Heart right ventricle (tissue), 16 donors: ENCODE measurements at regions not wholly inside any gene's neighbourhood (a gene's known extent, or its start where the extent isn't known, plus 50 kb on each side); places are given as distances from the start of the nearest gene placed in this dataset.

Source experiments
- ATAC-seq, 8 donors: fragments of 200-7000 bp; cut with Tn5 transposase; one replicate each; pipeline ENCODE4 v1.9.1; 2020; ENCODE audit warnings: mild to moderate bottlenecking in 8 of 8, moderate library complexity in 8 of 8, moderate number of reproducible peaks in 1 of 8
- DNase-seq, 2 donors: peaks; one replicate each; pipeline ENCODE4 v3.0.0-alpha.2; 2020
- H3K27ac ChIP-seq, 10 donors: fragments of 200-600 bp; sonication (generic) in 2 of 10; one replicate each; pipeline versions ENCODE4 v1.5.0 to v1.8.0; 2020 to 2022; ENCODE audit warnings: mild to moderate bottlenecking in 3 of 10
- H3K27me3 ChIP-seq, 7 donors: fragments of 200-600 bp; one replicate each; pipeline ENCODE4 v1.8.0; 2021 to 2022; ENCODE audit warnings: mild to moderate bottlenecking in 2 of 7
- H3K36me3 ChIP-seq, 9 donors: fragments of 200-600 bp; sonication (generic) in 1 of 9; one replicate each; pipeline versions ENCODE4 v1.5.0 to v1.8.0; 2020 to 2022; ENCODE audit warnings: mild to moderate bottlenecking in 2 of 9
- H3K4me1 ChIP-seq, 9 donors: fragments of 200-600 bp; sonication (generic) in 1 of 9; one replicate each; pipeline versions ENCODE4 v1.5.0 to v1.8.0; 2020 to 2022; ENCODE audit warnings: mild to moderate bottlenecking in 4 of 9
- H3K4me3 ChIP-seq, 10 donors: fragments of 200-600 bp; sonication (generic) in 2 of 10; one replicate each; pipeline versions ENCODE4 v1.5.0 to v1.8.0; 2020 to 2022; ENCODE audit warnings: mild to moderate bottlenecking in 7 of 10, moderate library complexity in 2 of 10
- H3K9me3 ChIP-seq, 11 donors: fragments of 200-600 bp in 10 of 11; sonication (generic) in 2 of 11; one replicate each; pipeline versions ENCODE4 v1.5.0 to v1.8.0; 2013 to 2022; ENCODE audit warnings: mild to moderate bottlenecking in 2 of 11, control low read depth in 1 of 11, moderate library complexity in 1 of 11
- CTCF ChIP-seq, 9 donors: fragments of 200-600 bp; sonication (generic) in 2 of 9; IDR thresholded peaks; one replicate each; pipeline versions ENCODE4 v1.5.0 to v1.8.0; 2021 to 2022; ENCODE audit warnings: antibody characterized with exemption in 9 of 9, mild to moderate bottlenecking in 5 of 9, moderate library complexity in 1 of 9
- WGBS, 2 donors: extraction: QIAGEN DNeasy Blood & Tissue Kit; methylation state at CpG; one replicate each; pipeline ENCODE4 v1.1.7; 2013; ENCODE audit warnings: inconsistent platforms in 1 of 2; 5-methylcytosine and 5-hydroxymethylcytosine counted together
- intact Hi-C, 10 donors: fragments of 100-400 bp; cut with DNase I; formaldehyde crosslinking; loops; one replicate each; pipeline versions ENCODE4 v1.11.1 to v1.14.2; 2022
- donor health status: Arrhythmogenic right ventricular cardiomyopathy.
- donor health status: ischemic (EF 13 %, LVEDD 7.1; RV severe dilation, severe dysfunction).
- donor health status: healthy with polysubstance abuse.
- donor health status: DM: no; HTN: yes; CAD: no.
- donor health status: DM: no; HTN: no; CAD: no.
- donor health status: ischemic (EF 25% LVEDD 6.9; RV normal size, moderate dysfunction).
- donor health status: ischemic (EF 25% LVEDD 5.7; RV mildly dilated, moderate dysfunction).
- donor health status: healthy.
- donor health status: DM: yes; HTN: yes; CAD: no.
- donor health status: Ischemic cardiomyopathy.
- donor health status: ischemic (EF 35%, LVEDD 5.7; RV mildly dilated, moderate dysfunction).
- donor health status: nonischemic (EF 11% LVEDD 7.7; RV severe dilation, severe dysfunction).
- donor health status: DM: yes; HTN: yes; CAD: no.
- donor health status: PGD.
- donor health status: ischemic (EF 29% LVEDD 5.4; RV normal size, mild dysfunction).
- donor health status: nonischemic (EF 23%, LVEDD 6.1; RV moderate dilation, normal function).

DNA sequence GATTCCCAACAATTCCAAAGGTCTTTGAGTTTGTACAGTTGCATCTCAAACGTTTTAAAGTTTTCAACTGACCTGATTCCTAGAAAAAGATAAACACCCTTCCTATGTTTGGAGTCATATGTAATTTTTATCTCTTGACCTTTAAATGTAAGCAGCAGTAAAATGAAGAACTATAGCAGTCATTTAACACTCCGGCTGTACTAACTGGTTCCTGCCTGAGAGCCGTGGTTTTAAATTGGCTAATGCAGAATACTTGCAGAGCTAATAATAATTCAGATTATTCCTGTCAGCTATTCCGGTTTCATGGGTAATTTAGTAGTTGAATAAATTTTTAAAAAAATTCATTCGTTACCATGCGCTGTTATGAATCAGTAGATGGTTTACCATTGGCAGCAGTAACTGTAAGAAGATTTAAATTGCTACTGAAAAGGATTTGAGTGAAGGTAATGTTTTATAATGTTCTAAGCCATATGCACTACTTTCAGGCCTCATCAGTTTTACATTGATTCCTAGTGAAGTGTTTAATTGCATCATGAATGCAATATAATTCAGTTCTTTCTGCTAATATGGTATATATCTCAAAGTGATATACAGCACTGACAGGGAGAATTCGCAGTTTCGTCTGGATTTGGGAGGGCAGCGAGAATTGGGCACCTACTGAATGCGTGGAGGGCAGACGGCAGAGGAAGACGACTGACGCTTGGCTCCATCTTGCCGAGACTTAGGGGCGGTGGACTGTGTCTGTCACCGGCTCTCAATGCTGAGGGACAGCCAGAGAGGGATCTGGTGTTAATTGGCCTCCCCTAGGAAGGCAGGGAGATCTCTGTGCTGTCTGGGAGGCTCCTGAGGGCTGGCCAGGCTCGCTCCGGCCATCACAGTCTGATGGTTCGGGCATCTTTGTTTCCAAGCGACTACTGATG is 217.7 kb downstream of the PHETA1 start:
- Histone ChIP-seq H3K36me3 (no peaks in the 10 kb centered on the region), H3K4me3 (no peak overlapping the region), H3K27ac (no peak overlapping the region), H3K27me3 (peaks cover 0 to 35% (median 10%) of the 10 kb centered on the region in 7 donors), H3K4me1 (peaks cover 0 to 7% (median 0%) of the 10 kb centered on the region in 9 donors), H3K9me3 (no peaks in the 10 kb centered on the region)
- intact Hi-C loops, result no loop called here
- WGBS, 2 donors, result 78 to 82% methylated on average over 20 of the region's 20 CpGs
- ATAC-seq, result no peak
- DNase-seq, result no peak
- no peak for TF ChIP-seq CTCF (IDR thresholded peaks at IDR 0.05)

DNA sequence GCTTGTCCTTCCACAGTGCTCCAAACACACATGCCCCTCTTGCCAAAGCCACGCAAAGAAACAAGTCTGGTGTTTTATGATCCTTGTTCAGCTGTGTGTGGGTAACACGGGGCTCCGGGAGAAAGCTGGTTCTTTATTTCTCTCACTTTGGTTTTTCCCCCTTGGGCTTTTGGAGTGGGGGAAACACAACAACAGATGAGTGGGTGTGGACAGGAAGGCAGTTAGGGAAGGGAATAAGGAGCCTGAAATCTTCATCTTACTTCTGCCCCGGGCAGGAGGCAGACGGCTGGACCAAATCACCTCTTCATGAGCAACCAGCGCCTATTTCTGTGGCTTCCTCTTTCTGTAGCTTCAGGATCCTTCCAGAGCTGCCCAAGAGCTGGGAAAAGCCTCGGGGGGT is 218.5 kb downstream of the PHETA1 start:
- Histone ChIP-seq H3K27me3 (peaks cover 0 to 34% (median 7%) of the 10 kb centered on the region in 7 donors), H3K27ac (no peak overlapping the region), H3K4me3 (no peak overlapping the region), H3K4me1 (peaks cover 0 to 7% (median 0%) of the 10 kb centered on the region in 9 donors), H3K9me3 (no peaks in the 10 kb centered on the region), H3K36me3 (no peaks in the 10 kb centered on the region)
- 32 to 39% methylated on average over 7 of the region's 7 CpGs for WGBS, 2 donors
- no peak for DNase-seq
- intact Hi-C loops, result no loop called here
- no peak for ATAC-seq
- TF ChIP-seq CTCF (IDR thresholded peaks at IDR 0.05), result no peak

DNA sequence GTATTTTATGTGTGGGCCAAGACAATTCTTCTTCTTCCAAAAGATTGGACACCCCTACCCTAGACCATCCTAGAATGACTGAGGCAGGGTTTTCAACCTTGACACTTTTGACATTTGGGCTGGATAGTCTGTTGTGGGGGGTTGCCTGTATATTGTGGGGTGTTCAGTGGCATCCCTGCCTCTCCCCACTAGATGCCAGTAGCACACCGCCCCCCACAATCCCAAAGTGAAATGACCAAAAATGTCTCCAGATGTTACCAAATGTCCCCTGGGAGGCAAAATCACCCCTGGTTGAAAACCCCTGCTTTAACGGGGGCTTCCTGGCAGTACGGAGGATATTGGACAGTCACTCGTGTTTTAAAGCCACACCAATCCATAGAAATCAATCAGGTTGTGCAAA is 219.6 kb downstream of the PHETA1 start:
- H3K4me3 ChIP-seq, result no peak overlapping the region
- H3K36me3 ChIP-seq, result no peaks in the 10 kb centered on the region
- H3K9me3 ChIP-seq, result no peaks in the 10 kb centered on the region
- TF ChIP-seq CTCF (IDR thresholded peaks at IDR 0.05), result peak in 3 of 9 donors; percentile 10 to 17 (median 12)
- WGBS, 2 donors, result 76 to 77% methylated on average over 4 of the region's 4 CpGs
- peaks cover 0 to 31% (median 2%) of the 10 kb centered on the region in 7 donors for H3K27me3 ChIP-seq
- no peak overlapping the region for H3K27ac ChIP-seq
- ATAC-seq (no peak), DNase-seq (no peak)
- H3K4me1 ChIP-seq, result peaks cover 0 to 7% (median 0%) of the 10 kb centered on the region in 9 donors
- intact Hi-C loops, result no loop called here

- intact Hi-C loops, result no loop called here
- peaks cover 0 to 7% (median 0%) of the 10 kb centered on the region in 9 donors for H3K4me1 ChIP-seq
- H3K27ac ChIP-seq, result no peak overlapping the region
- peaks cover 0 to 28% (median 0%) of the 10 kb centered on the region in 7 donors for H3K27me3 ChIP-seq
- WGBS, 2 donors, result 95 to 96% methylated on average over 6 of the region's 6 CpGs
- H3K9me3 ChIP-seq, result no peaks in the 10 kb centered on the region
- ATAC-seq, result no peak
- no peak for TF ChIP-seq CTCF (IDR thresholded peaks at IDR 0.05)
- no peak for DNase-seq
- H3K36me3 ChIP-seq, result no peaks in the 10 kb centered on the region
- no peak overlapping the region for H3K4me3 ChIP-seq
Observed at GRCh38 chr12:111148005-111148404, 220.9 kb downstream of the PHETA1 start.
